Stomach (tissue), 8 donors: ENCODE measurements at regions not wholly inside any gene's neighbourhood (a gene's known extent, or its start where the extent isn't known, plus 50 kb on each side); places are given as distances from the start of the nearest gene placed in this dataset.

Source experiments
- DNase-seq, 2 donors: peaks; one replicate each; pipeline versions ENCODE4 v3.0.0 to v3.0.0-alpha.2; 2013 to 2019
- H3K27ac ChIP-seq, 5 donors: fragments of 200-600 bp in 4 of 5; sonication (generic) in 4 of 5; one replicate each; pipeline ENCODE4 v1.5.1; 2013 to 2019; ENCODE audit warnings: mild to moderate bottlenecking in 1 of 5, moderate library complexity in 1 of 5
- H3K27me3 ChIP-seq, 3 donors: fragments of 200-600 bp; sonication (generic); one replicate each; pipeline ENCODE4 v1.5.1; 2017 to 2019; ENCODE audit warnings: mixed run types in 1 of 3
- H3K36me3 ChIP-seq, 4 donors: fragments of 200-600 bp; sonication (generic); 1 replicate in 3 of 4; 2 replicates in 1 of 4; pipeline ENCODE4 v1.5.1; 2016 to 2019
- H3K4me1 ChIP-seq, 4 donors: fragments of 200-600 bp; sonication (generic); one replicate each; pipeline ENCODE4 v1.5.1; 2016 to 2019
- H3K4me3 ChIP-seq, 4 donors: fragments of 200-600 bp; sonication (generic) in 3 of 4; one replicate each; pipeline ENCODE4 v1.5.1; 2016 to 2019; ENCODE audit warnings: mild to moderate bottlenecking in 1 of 4
- H3K9me3 ChIP-seq, 4 donors: fragments of 200-600 bp; sonication (generic); one replicate each; pipeline ENCODE4 v1.5.1; 2016 to 2019
- EP300 ChIP-seq: sonication (generic); formaldehyde crosslinking; IDR thresholded peaks from one replicate; pipeline ENCODE4 v1.6.1; 2017; ENCODE audit warnings: antibody characterized with exemption
- POLR2A ChIP-seq, 4 donors: fragments of 450-650 bp; IDR thresholded peaks; one replicate each; pipeline ENCODE4 v1.6.1; 2016; ENCODE audit warnings: antibody characterized with exemption in 4 of 4, control low read depth in 2 of 4, mild to moderate bottlenecking in 1 of 4, moderate library complexity in 1 of 4
- POLR2AphosphoS5 ChIP-seq, 3 donors: sonication (generic); formaldehyde crosslinking; IDR thresholded peaks; one replicate each; pipeline ENCODE4 v1.6.1; 2016; ENCODE audit warnings: antibody characterized with exemption in 3 of 3
- WGBS, 5 donors: extraction: QIAGEN DNeasy Blood & Tissue Kit in 3 of 5; methylation state at CpG; one replicate each; pipeline versions ENCODE4 v1.1.5 to v1.1.7; 2013 to 2018; 5-methylcytosine and 5-hydroxymethylcytosine counted together
- intact Hi-C: fragments of 100-400 bp; cut with DNase I; formaldehyde crosslinking; loops from one replicate; pipeline ENCODE4 v1.15.1; 2023; ENCODE audit warnings: low total_unique reads
- TF ChIP-seq, protein P1 (sequence below), 7 experiments: fragments of 450-650 bp in 4 of 7; fragments of 200-600 bp in 3 of 7; sonication (generic) in 3 of 7; IDR thresholded peaks; one replicate each; pipeline ENCODE4 v1.5.1; 2016 to 2019; ENCODE audit warnings: antibody characterized with exemption in 7 of 7, control low read depth in 2 of 7, mild to moderate bottlenecking in 1 of 7
- donor health status: healthy with polysubstance abuse.
- donor health status: Bipolar disorder and iron deficiency.
- donor health status: healthy.

DNA sequence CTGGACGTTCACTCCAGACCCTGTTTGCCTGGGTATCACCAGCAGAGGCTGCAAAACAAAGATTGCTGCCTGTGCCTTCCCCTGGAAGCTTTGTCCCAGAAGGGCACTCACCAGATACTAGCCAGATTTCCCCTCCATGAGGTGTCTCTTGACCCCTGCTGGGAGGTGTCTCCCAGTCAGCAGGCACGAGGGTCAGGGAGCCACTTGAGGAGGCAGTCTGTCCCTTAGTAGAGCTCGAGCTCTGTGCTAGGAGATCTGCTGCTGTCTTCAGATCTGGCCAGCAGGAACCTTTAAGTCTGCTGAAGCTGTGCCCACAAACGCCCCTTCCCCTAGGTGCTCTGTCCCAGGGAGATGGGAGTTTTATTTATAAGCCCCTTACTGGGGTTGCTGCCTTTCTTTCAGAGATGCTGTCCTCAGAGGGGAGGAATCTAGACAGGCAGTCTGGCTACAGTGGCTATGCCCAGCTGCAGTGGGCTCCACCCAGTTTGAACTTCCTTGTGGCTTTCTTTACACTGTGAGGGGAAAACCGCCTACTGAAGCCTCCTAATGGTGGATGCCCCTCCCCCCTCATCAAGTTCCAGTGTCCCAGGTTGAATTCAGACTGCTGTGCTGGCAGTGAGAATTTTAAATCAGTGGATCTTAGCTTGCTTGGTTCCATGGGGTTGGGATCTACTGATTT lies 253.9 kb downstream of the SPATA31D1 start:
- TF ChIP-seq, protein P1, sequence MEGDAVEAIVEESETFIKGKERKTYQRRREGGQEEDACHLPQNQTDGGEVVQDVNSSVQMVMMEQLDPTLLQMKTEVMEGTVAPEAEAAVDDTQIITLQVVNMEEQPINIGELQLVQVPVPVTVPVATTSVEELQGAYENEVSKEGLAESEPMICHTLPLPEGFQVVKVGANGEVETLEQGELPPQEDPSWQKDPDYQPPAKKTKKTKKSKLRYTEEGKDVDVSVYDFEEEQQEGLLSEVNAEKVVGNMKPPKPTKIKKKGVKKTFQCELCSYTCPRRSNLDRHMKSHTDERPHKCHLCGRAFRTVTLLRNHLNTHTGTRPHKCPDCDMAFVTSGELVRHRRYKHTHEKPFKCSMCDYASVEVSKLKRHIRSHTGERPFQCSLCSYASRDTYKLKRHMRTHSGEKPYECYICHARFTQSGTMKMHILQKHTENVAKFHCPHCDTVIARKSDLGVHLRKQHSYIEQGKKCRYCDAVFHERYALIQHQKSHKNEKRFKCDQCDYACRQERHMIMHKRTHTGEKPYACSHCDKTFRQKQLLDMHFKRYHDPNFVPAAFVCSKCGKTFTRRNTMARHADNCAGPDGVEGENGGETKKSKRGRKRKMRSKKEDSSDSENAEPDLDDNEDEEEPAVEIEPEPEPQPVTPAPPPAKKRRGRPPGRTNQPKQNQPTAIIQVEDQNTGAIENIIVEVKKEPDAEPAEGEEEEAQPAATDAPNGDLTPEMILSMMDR (IDR thresholded peaks at IDR 0.05): no peak
- no peak for TF ChIP-seq POLR2A (IDR thresholded peaks at IDR 0.05)
- no peak for TF ChIP-seq POLR2AphosphoS5 (IDR thresholded peaks at IDR 0.05)
- TF ChIP-seq EP300: no peak
- no peaks in the 10 kb centered on the region for H3K36me3 ChIP-seq
- 64 to 75% (median 70%) methylated on average over 4 to 5 of the region's 5 CpGs for WGBS, 5 donors

DNA sequence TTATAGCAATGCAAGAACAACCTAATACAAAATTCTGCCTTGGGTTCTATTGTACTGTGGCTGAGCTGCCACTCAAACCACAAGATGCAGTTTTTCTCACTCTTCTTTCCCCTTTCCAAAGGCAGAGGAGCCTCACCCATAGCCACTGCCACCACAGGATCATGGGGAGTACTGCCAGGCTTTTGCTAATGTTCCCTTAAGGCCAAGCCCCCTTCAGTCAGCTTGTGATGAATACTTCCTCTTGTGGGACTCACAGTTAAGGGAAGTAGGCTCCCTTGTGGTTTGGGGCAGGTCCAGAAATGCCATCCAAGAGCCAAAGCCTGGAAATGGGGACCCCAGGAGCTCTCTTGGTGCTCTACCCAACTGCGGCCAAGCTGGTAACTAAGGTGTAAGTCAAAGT lies 258.7 kb downstream of the SPATA31D1 start:
- no peaks in the 10 kb centered on the region for H3K27me3 ChIP-seq
- DNase-seq: peak in 1 of 2 donors; percentile 26
- H3K27ac ChIP-seq: no peak overlapping the region
- H3K36me3 ChIP-seq: no peaks in the 10 kb centered on the region
- TF ChIP-seq POLR2AphosphoS5 (IDR thresholded peaks at IDR 0.05) (no peak), POLR2A (IDR thresholded peaks at IDR 0.05) (no peak), EP300 (no peak)
- TF ChIP-seq, protein P1 (IDR thresholded peaks at IDR 0.05): no peak
- H3K9me3 ChIP-seq: peaks cover 0 to 16% (median 0%) of the 10 kb centered on the region in 4 donors
- no peak overlapping the region for H3K4me3 ChIP-seq
- no peaks in the 10 kb centered on the region for H3K4me1 ChIP-seq
- WGBS, 5 donors: 73 to 87% (median 83%) methylated on average over 1 of the region's 1 CpG
- intact Hi-C loops: no loop called here

More for the DNA sequence above, 253.9 kb downstream of the SPATA31D1 start:
- H3K27ac ChIP-seq: no peak overlapping the region
- no peaks in the 10 kb centered on the region for H3K4me1 ChIP-seq
- H3K9me3 ChIP-seq: peaks cover 0 to 37% (median 8%) of the 10 kb centered on the region in 4 donors
- intact Hi-C loops: no loop called here
- no peak for DNase-seq
- H3K4me3 ChIP-seq: no peak overlapping the region
- no peaks in the 10 kb centered on the region for H3K27me3 ChIP-seq

- Histone ChIP-seq H3K27ac (no peak overlapping the region), H3K4me3 (no peak overlapping the region), H3K9me3 (no peaks in the 10 kb centered on the region), H3K4me1 (no peaks in the 10 kb centered on the region), H3K27me3 (no peaks in the 10 kb centered on the region), H3K36me3 (no peaks in the 10 kb centered on the region)
- no peak for DNase-seq
- intact Hi-C loops: no loop called here
- TF ChIP-seq POLR2AphosphoS5 (IDR thresholded peaks at IDR 0.05) (no peak), POLR2A (IDR thresholded peaks at IDR 0.05) (no peak), EP300 (no peak)
- TF ChIP-seq, protein P1 (IDR thresholded peaks at IDR 0.05): no peak
Measured at GRCh38 chr9:82252116-82252515, 263.5 kb downstream of the SPATA31D1 start.

DNA sequence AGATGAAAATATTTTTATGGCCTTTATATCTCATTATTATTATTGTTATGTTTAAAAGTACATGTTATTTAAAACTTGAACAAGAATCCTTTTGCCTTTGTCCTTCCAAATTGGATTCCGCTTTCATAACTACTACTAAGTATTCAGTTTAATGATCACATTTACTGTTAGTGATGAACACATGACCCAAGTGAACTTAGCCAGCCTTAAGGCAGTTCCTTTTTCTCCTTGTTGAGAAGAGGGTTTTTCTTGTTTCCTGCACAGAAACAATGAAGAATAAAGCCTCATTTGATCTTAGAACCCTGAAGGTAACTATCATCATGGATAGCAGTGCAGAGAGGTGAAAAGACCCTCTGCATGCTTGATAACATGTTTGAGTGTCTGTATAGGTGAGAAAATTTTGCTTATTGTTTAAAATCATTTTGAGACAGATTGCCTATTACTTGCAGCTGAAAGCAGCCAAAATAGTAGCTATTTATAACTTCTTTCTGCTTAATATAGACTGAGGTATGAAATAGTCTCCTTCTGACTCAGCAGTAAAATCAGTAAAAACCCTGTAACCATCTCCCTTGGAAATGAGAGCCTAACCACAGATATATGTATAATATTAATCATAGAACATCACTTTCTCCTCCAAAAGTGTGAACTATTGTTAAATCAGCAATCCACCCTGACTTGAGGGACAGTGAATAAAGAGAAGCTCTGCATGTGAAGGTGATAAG lies 266.2 kb downstream of the SPATA31D1 start:
- Histone ChIP-seq H3K4me1 (no peaks in the 10 kb centered on the region), H3K4me3 (no peak overlapping the region), H3K27ac (no peak overlapping the region), H3K27me3 (no peaks in the 10 kb centered on the region), H3K9me3 (no peaks in the 10 kb centered on the region), H3K36me3 (no peaks in the 10 kb centered on the region)
- no peak for DNase-seq
- 95 to 100% (median 97%) methylated on average over 1 of the region's 1 CpG for WGBS, 5 donors
- no peak for TF ChIP-seq EP300
- TF ChIP-seq, protein P1 (IDR thresholded peaks at IDR 0.05): no peak
- TF ChIP-seq POLR2AphosphoS5 (IDR thresholded peaks at IDR 0.05): no peak
- no peak for TF ChIP-seq POLR2A (IDR thresholded peaks at IDR 0.05)
- intact Hi-C loops: no loop called here
